Astrocyte (in vitro differentiated cells and primary cell): ENCODE measurements at regions not wholly inside any gene's neighbourhood (a gene's known extent, or its start where the extent isn't known, plus 50 kb on each side); places are given as distances from the start of the nearest gene placed in this dataset.
"Not testable (repeated sequence)": the region's sequence is repeated elsewhere in the genome, so short reads cannot be mapped to it uniquely, and the experiment has no call there.

Experiments
- DNase-seq: peaks from one replicate; pipeline ENCODE4 v3.0.0-alpha.2; 2010; ENCODE audit warnings: low read depth
- FAIRE-seq: peaks from 2 replicates; lab custom pipeline; 2011; peaks lifted over from hg19 to GRCh38; lab: Jason Lieb, UNC
- H2AFZ ChIP-seq: 2 replicates; pipeline ENCODE4 v1.6.0; 2012; ENCODE audit warnings: low read depth, low read length, inconsistent platforms
- H3K27ac ChIP-seq: 2 replicates; pipeline ENCODE4 v1.5.1; 2011; ENCODE audit warnings: low read depth, low read length, inconsistent platforms
- H3K27me3 ChIP-seq: 2 replicates; pipeline ENCODE4 v1.6.0; 2011; ENCODE audit warnings: low read length, inconsistent platforms; ENCODE audit not compliant: insufficient read depth
- H3K36me3 ChIP-seq: 2 replicates; pipeline ENCODE4 v1.5.1; 2011; ENCODE audit warnings: low read length, inconsistent platforms; ENCODE audit not compliant: insufficient read depth
- H3K4me1 ChIP-seq: 2 replicates; pipeline ENCODE4 v1.5.1; 2011; ENCODE audit warnings: low read length, inconsistent platforms; ENCODE audit not compliant: insufficient read depth
- H3K4me2 ChIP-seq: 2 replicates; pipeline ENCODE4 v1.6.0; 2012; ENCODE audit warnings: low read length, inconsistent platforms
- H3K4me3 ChIP-seq: 2 replicates; pipeline ENCODE4 v1.5.1; 2011; ENCODE audit warnings: low read depth, mild to moderate bottlenecking, low read length, inconsistent platforms; ENCODE audit not compliant: insufficient read depth
- H3K79me2 ChIP-seq: 2 replicates; pipeline ENCODE4 v1.6.0; 2012; ENCODE audit warnings: mild to moderate bottlenecking, low read length, inconsistent platforms; ENCODE audit not compliant: insufficient read depth
- H3K9ac ChIP-seq: 2 replicates; pipeline ENCODE4 v1.6.0; 2012; ENCODE audit warnings: mild to moderate bottlenecking, low read length, inconsistent platforms
- H3K9me3 ChIP-seq: 2 replicates; pipeline ENCODE4 v1.5.1; 2012; ENCODE audit warnings: low read depth, mild to moderate bottlenecking, low read length, inconsistent platforms; ENCODE audit not compliant: insufficient read depth
- H4K20me1 ChIP-seq: 2 replicates; pipeline ENCODE4 v1.6.0; 2012; ENCODE audit warnings: low read length, inconsistent platforms; ENCODE audit not compliant: insufficient read depth
- H3K27ac Mint-ChIP-seq: one replicate; pipeline ENCODE4 v1.8.0; 2021; ENCODE audit warnings: mild to moderate bottlenecking, mixed read lengths; ENCODE audit not compliant: unreplicated experiment
- H3K27me3 Mint-ChIP-seq: one replicate; pipeline ENCODE4 v1.8.0; 2021; ENCODE audit warnings: low read depth, mixed read lengths; ENCODE audit not compliant: unreplicated experiment
- H3K36me3 Mint-ChIP-seq: one replicate; pipeline ENCODE4 v1.8.0; 2021; ENCODE audit warnings: low read depth, mixed read lengths; ENCODE audit not compliant: unreplicated experiment
- H3K4me1 Mint-ChIP-seq: one replicate; pipeline ENCODE4 v1.8.0; 2021; ENCODE audit warnings: low read depth, mixed read lengths; ENCODE audit not compliant: unreplicated experiment
- H3K4me3 Mint-ChIP-seq: one replicate; pipeline ENCODE4 v1.8.0; 2021; ENCODE audit warnings: mild to moderate bottlenecking, moderate library complexity, mixed read lengths; ENCODE audit not compliant: unreplicated experiment
- H3K9me3 Mint-ChIP-seq: one replicate; pipeline ENCODE4 v1.8.0; 2021; ENCODE audit warnings: mild to moderate bottlenecking, mixed read lengths; ENCODE audit not compliant: unreplicated experiment
- CTCF ChIP-seq: IDR thresholded peaks from 2 replicates; pipeline ENCODE4 v1.5.1; 2011; ENCODE audit warnings: low read depth, mild to moderate bottlenecking, inconsistent platforms, low read length, moderate library complexity; ENCODE audit not compliant: insufficient read depth
- EZH2 ChIP-seq: IDR thresholded peaks from 2 replicates; pipeline ENCODE4 v1.6.1; 2012; ENCODE audit warnings: mild to moderate bottlenecking, low read length, inconsistent platforms; ENCODE audit not compliant: insufficient read depth

- Mint-ChIP-seq H3K27ac (peak overlapping the region; percentile 98), H3K27me3 (no peaks in the 10 kb centered on the region), H3K36me3 (peaks cover 2% of the 10 kb centered on the region), H3K9me3 (no peaks in the 10 kb centered on the region), H3K4me1 (peaks cover 33% of the 10 kb centered on the region), H3K4me3 (no peak overlapping the region)
- Histone ChIP-seq H3K4me2 (no peak overlapping the region), H3K36me3 (no peaks in the 10 kb centered on the region), H3K27me3 (no peaks in the 10 kb centered on the region), H3K4me3 (no peak overlapping the region), H3K79me2 (no peaks in the 10 kb centered on the region), H3K4me1 (peaks cover 13% of the 10 kb centered on the region), H3K9ac (no peak overlapping the region), H3K9me3 (no peaks in the 10 kb centered on the region), H3K27ac (no peak overlapping the region), H4K20me1 (no peaks in the 10 kb centered on the region), H2AFZ (no peak overlapping the region)
- TF ChIP-seq CTCF (no peak), EZH2 (no peak)
- peak; percentile 65 for DNase-seq
- peak; percentile 17 for FAIRE-seq
Measured at GRCh38 chr4:158122501-158122900, 50.3 kb downstream of the GASK1B start.

- TF ChIP-seq EZH2 (no peak), CTCF (no peak)
- no peaks in the 10 kb centered on the region for H3K36me3 Mint-ChIP-seq
- Histone ChIP-seq H3K4me2 (peak overlapping the region; percentile 66), H3K27me3 (no peaks in the 10 kb centered on the region), H3K9me3 (no peaks in the 10 kb centered on the region), H2AFZ (no peak overlapping the region), H4K20me1 (no peaks in the 10 kb centered on the region), H3K4me3 (no peak overlapping the region), H3K36me3 (no peaks in the 10 kb centered on the region), H3K27ac (peak overlapping the region; percentile 86), H3K79me2 (no peaks in the 10 kb centered on the region), H3K4me1 (peaks cover 13% of the 10 kb centered on the region), H3K9ac (peak overlapping the region; percentile 64)
- H3K4me3 Mint-ChIP-seq = no peak overlapping the region
- DNase-seq (peak; percentile 99), FAIRE-seq (peak; percentile 81)
- no peaks in the 10 kb centered on the region for H3K9me3 Mint-ChIP-seq
- peak overlapping the region; percentile 98 for H3K27ac Mint-ChIP-seq
- peaks cover 33% of the 10 kb centered on the region for H3K4me1 Mint-ChIP-seq
- H3K27me3 Mint-ChIP-seq = no peaks in the 10 kb centered on the region
Measured at GRCh38 chr4:158121161-158121579, 51.7 kb downstream of the GASK1B start.

- Histone ChIP-seq H3K9ac (peak overlapping the region; percentile 64), H3K4me1 (peaks cover 13% of the 10 kb centered on the region), H3K27ac (peak overlapping the region; percentile 86), H3K4me2 (peak overlapping the region; percentile 66)
- Mint-ChIP-seq H3K4me3 (peak overlapping the region; percentile 54), H3K27ac (peak overlapping the region; percentile 98), H3K4me1 (peaks cover 33% of the 10 kb centered on the region)
- not testable (repeated sequence) for H3K9me3 Mint-ChIP-seq, H3K27me3 ChIP-seq, FAIRE-seq, H2AFZ ChIP-seq, H4K20me1 ChIP-seq, H3K27me3 Mint-ChIP-seq, H3K36me3 ChIP-seq, H3K9me3 ChIP-seq, H3K4me3 ChIP-seq, H3K79me2 ChIP-seq, H3K36me3 Mint-ChIP-seq, DNase-seq
Measured at GRCh38 chr4:158120645-158121151, 52.1 kb downstream of the GASK1B start.
